ENCODE measurements at regions not wholly inside any gene's neighbourhood (a gene's known extent, or its start where the extent isn't known, plus 50 kb on each side); places are given as distances from the start of the nearest gene placed in this dataset.

DNA sequence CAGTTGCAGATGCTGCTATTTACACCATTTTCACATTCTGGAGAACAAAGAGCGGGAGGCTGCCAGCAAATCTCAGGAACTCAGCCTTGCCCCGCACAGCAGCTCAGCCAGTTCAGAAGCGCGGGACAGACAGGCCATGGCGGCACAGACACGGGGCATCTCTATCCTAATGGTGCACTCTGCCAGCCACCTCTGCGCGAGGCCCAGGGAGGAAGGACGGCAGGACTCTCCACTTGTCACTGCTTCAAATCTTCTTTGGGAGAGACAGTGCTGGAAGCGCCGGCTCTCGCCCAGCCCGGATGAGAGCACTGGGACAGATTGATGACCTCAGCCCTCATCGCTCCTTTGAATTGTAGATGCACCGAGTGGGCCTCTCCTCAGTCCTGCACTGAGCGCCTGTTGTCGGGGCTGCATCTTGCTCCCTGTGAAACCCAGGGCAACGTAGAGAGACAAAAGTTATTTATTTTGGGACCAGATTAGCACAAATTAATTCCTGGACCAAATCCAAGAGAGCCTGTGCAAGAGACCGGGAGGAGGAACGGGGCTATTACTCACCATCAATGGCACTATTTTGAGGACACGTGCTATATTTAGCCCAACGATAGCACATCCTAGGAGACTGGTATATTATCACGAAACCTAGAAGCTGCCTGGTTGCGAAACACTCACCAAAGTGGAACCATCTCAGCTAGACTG is 211.4 kb upstream of the SMIM21 start:
- no peak for TF ChIP-seq EZH2phosphoT487 (conservative IDR thresholded peaks at IDR 0.05; ENCODE audit: low read length)
- TF ChIP-seq CTCF (IDR thresholded peaks at IDR 0.05; ENCODE audit: insufficient read depth, low read length, poor library complexity, severe bottlenecking), result no peak
- H3K4me2 ChIP-seq (ENCODE audit: low read depth, low read length, poor library complexity, severe bottlenecking), result no peak overlapping the region
- no peaks in the 10 kb centered on the region for H4K20me1 ChIP-seq (ENCODE audit: low read depth, low read length)
- H3F3A ChIP-seq (ENCODE audit: insufficient read depth), result no peaks in the 10 kb centered on the region
- no peaks in the 10 kb centered on the region for H3K27me3 ChIP-seq (ENCODE audit: low read length)
- H2AFZ ChIP-seq (ENCODE audit: low read depth, low read length, severe bottlenecking), result no peak overlapping the region
- no peaks in the 10 kb centered on the region for H3K9me2 ChIP-seq (replicated peaks; ENCODE audit: insufficient read depth, low read length)
- no peak overlapping the region for H3K4me3 ChIP-seq (ENCODE audit: insufficient read depth, low read length, poor library complexity, severe bottlenecking)
- H3K36me3 ChIP-seq (ENCODE audit: low read length), result no peaks in the 10 kb centered on the region
- H3K9ac ChIP-seq (ENCODE audit: low read length), result no peak overlapping the region
- no peaks in the 10 kb centered on the region for H3K79me2 ChIP-seq (ENCODE audit: insufficient read depth, low read length)
- no peaks in the 10 kb centered on the region for H3K9me3 ChIP-seq (ENCODE audit: insufficient read depth, low read length)
- H3K27ac ChIP-seq (ENCODE audit: low read depth, low read length), result no peak overlapping the region

DNA sequence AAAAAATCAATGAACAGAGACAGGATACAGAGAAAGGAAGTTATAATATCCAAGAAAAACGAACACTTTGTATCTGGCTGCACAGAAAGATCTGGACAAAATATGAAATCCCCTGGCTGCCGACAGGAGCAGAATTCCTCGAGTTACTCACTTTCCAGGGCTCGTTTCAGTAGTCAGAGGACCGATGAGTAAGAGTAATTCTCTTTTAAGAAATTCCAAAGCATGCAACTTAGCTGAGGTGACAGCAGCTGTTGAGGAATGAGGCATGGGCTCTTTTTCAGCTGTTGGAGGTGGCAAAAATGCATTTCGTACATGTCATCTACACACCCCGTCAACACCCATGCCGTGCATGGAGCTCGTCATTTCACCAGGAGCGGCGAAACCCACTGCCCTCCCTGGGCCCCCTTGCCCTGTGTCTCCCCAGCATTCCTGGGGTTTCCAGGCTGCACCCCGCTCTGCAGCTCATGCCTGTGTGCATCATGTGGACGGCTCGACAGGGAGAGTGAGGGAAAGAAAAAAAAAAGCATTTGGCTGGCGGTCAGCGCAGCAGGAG is 210.8 kb upstream of the SMIM21 start:
- H4K20me1 ChIP-seq (ENCODE audit: low read depth, low read length), result no peaks in the 10 kb centered on the region
- no peak overlapping the region for H3K9ac ChIP-seq (ENCODE audit: low read length)
- no peaks in the 10 kb centered on the region for H3K9me2 ChIP-seq (replicated peaks; ENCODE audit: insufficient read depth, low read length)
- no peak overlapping the region for H3K27ac ChIP-seq (ENCODE audit: low read depth, low read length)
- no peaks in the 10 kb centered on the region for H3K27me3 ChIP-seq (ENCODE audit: low read length)
- no peaks in the 10 kb centered on the region for H3F3A ChIP-seq (ENCODE audit: insufficient read depth)
- no peaks in the 10 kb centered on the region for H3K79me2 ChIP-seq (ENCODE audit: insufficient read depth, low read length)
- no peak overlapping the region for H3K4me2 ChIP-seq (ENCODE audit: low read depth, low read length, poor library complexity, severe bottlenecking)
- no peak overlapping the region for H3K4me3 ChIP-seq (ENCODE audit: insufficient read depth, low read length, poor library complexity, severe bottlenecking)
- H2AFZ ChIP-seq (ENCODE audit: low read depth, low read length, severe bottlenecking), result no peak overlapping the region
- H3K9me3 ChIP-seq (ENCODE audit: insufficient read depth, low read length), result no peaks in the 10 kb centered on the region
- TF ChIP-seq EZH2phosphoT487 (conservative IDR thresholded peaks at IDR 0.05; ENCODE audit: low read length) (no peak), CTCF (IDR thresholded peaks at IDR 0.05; ENCODE audit: insufficient read depth, low read length, poor library complexity, severe bottlenecking) (no peak)
- H3K36me3 ChIP-seq (ENCODE audit: low read length), result no peaks in the 10 kb centered on the region

GRCh38 chr18:75635096-75635495 is 207.6 kb upstream of the SMIM21 start:
- H3K79me2 ChIP-seq (ENCODE audit: insufficient read depth, low read length), result no peaks in the 10 kb centered on the region
- no peak overlapping the region for H3K9ac ChIP-seq (ENCODE audit: low read length)
- no peak overlapping the region for H3K27ac ChIP-seq (ENCODE audit: low read depth, low read length)
- no peaks in the 10 kb centered on the region for H3K9me3 ChIP-seq (ENCODE audit: insufficient read depth, low read length)
- TF ChIP-seq CTCF (IDR thresholded peaks at IDR 0.05; ENCODE audit: insufficient read depth, low read length, poor library complexity, severe bottlenecking), result no peak
- TF ChIP-seq EZH2phosphoT487 (conservative IDR thresholded peaks at IDR 0.05; ENCODE audit: low read length), result no peak
- no peaks in the 10 kb centered on the region for H3K36me3 ChIP-seq (ENCODE audit: low read length)
- H2AFZ ChIP-seq (ENCODE audit: low read depth, low read length, severe bottlenecking), result no peak overlapping the region
- H4K20me1 ChIP-seq (ENCODE audit: low read depth, low read length), result no peaks in the 10 kb centered on the region
- no peaks in the 10 kb centered on the region for H3K9me2 ChIP-seq (replicated peaks; ENCODE audit: insufficient read depth, low read length)
- no peak overlapping the region for H3K4me3 ChIP-seq (ENCODE audit: insufficient read depth, low read length, poor library complexity, severe bottlenecking)
- no peaks in the 10 kb centered on the region for H3F3A ChIP-seq (ENCODE audit: insufficient read depth)
- H3K4me2 ChIP-seq (ENCODE audit: low read depth, low read length, poor library complexity, severe bottlenecking), result no peak overlapping the region
- no peaks in the 10 kb centered on the region for H3K27me3 ChIP-seq (ENCODE audit: low read length)
